ENCODE measurements at regions not wholly inside any gene's neighbourhood (a gene's known extent, or its start where the extent isn't known, plus 50 kb on each side); places are given as distances from the start of the nearest gene placed in this dataset.

DNA sequence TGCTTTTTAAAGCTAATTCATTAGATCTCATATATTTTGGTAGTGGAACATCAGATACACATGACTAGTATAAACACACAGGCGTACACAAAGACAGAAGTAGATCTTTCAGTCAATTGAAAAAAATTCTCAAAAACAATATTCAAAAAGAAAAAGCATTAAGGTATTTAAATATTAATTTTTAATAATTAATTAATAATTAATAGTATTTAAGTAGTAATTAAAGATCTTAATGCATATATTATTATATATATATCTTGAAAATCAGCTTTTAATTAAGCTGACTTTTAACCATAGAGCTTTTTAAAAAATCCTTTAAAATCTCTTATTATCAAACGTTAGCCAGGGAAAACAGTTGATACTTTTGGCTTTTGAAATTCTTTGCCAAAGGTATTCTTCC is 489.4 kb upstream of the PCDH20 start:
- ATAC-seq (no peak), DNase-seq (no peak)
- TF ChIP-seq, protein P1, sequence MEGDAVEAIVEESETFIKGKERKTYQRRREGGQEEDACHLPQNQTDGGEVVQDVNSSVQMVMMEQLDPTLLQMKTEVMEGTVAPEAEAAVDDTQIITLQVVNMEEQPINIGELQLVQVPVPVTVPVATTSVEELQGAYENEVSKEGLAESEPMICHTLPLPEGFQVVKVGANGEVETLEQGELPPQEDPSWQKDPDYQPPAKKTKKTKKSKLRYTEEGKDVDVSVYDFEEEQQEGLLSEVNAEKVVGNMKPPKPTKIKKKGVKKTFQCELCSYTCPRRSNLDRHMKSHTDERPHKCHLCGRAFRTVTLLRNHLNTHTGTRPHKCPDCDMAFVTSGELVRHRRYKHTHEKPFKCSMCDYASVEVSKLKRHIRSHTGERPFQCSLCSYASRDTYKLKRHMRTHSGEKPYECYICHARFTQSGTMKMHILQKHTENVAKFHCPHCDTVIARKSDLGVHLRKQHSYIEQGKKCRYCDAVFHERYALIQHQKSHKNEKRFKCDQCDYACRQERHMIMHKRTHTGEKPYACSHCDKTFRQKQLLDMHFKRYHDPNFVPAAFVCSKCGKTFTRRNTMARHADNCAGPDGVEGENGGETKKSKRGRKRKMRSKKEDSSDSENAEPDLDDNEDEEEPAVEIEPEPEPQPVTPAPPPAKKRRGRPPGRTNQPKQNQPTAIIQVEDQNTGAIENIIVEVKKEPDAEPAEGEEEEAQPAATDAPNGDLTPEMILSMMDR (IDR thresholded peaks at IDR 0.05): no peak
- Histone ChIP-seq H3K4me1 (ENCODE audit: low read depth) (no peaks in the 10 kb centered on the region), H3K9me3 (peaks cover 3% of the 10 kb centered on the region), H3K4me3 (no peak overlapping the region), H3K36me3 (ENCODE audit: low read depth) (no peaks in the 10 kb centered on the region)
- intact Hi-C loops (cut with DNase I, micrococcal nuclease): no loop called here

DNA sequence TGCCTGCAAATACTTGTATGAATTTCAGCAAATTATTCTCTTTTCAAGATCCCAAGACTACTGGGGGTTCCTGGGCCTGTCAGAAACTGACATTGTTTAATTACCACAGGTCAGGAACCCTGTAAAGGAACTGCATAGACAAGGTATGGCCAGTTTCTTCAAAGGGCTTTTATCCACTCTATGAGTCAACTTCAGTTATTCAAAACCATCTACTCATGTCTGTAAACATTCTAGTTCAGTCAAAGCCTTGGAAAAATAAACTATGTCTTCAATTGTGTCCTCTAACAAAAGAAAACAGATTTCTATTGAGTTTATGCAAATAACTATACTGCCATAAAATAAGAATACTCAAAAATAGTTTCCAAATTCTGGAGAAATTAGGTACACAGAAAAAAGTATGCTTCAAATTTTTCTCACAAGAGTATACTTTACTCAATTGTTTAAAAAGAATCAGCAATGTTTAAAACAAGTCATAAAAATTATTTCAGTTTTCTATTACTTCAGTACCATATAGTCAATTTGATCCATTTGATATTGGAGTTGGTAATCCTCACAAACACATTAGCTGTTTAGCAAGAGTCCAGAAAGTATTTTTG is 486.4 kb upstream of the PCDH20 start:
- no peak for DNase-seq
- TF ChIP-seq, protein P1 (IDR thresholded peaks at IDR 0.05): no peak
- Histone ChIP-seq H3K9me3 (peaks cover 3% of the 10 kb centered on the region), H3K36me3 (ENCODE audit: low read depth) (no peaks in the 10 kb centered on the region), H3K4me3 (no peak overlapping the region), H3K4me1 (ENCODE audit: low read depth) (no peaks in the 10 kb centered on the region)
- ATAC-seq: no peak
- intact Hi-C loops (cut with DNase I, micrococcal nuclease): no loop called here

DNA sequence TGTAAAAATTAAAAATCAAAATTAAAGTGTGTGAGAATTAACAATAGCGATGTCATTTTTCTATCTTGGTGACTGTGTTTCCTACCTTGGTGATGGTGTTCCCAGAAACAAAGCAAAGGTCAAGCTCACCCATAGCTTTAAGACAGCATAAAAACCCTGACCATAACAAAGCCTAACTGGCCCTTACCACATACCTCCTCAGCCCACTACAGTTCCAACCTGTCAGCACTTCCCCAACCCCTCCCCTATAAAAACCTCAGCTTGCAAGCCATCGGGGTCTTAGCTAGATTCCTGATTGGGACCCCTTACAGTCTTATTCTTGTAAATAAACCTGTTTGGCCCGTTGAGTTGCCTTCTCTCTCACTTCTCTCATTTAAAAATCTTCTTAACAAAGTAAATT is 484.4 kb upstream of the PCDH20 start:
- H3K4me1 ChIP-seq (ENCODE audit: low read depth): no peaks in the 10 kb centered on the region
- intact Hi-C loops (cut with DNase I, micrococcal nuclease): no loop called here
- H3K4me3 ChIP-seq: no peak overlapping the region
- ATAC-seq: no peak
- DNase-seq: no peak
- no peaks in the 10 kb centered on the region for H3K36me3 ChIP-seq (ENCODE audit: low read depth)
- TF ChIP-seq, protein P1 (IDR thresholded peaks at IDR 0.05): no peak
- peaks cover 3% of the 10 kb centered on the region for H3K9me3 ChIP-seq

DNA sequence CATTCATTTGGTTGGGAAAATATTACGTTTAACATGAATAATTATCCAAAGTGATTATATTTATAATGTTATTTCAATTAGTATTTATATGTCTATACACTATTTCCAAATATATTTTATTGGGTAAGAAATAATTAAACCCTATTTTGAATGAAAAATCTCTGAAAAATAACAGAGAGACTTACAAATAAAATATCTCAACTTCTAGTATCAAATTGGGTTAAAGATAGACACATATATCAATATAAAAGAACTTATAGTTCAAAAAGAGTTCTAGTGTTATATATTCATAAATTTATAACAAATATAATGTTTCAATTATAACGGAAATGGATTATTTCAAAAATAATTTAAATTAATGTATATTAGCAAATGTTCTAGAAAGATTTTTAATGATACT is 482.6 kb upstream of the PCDH20 start:
- Histone ChIP-seq H3K36me3 (ENCODE audit: low read depth) (no peaks in the 10 kb centered on the region), H3K9me3 (peaks cover under 1% of the 10 kb centered on the region), H3K4me1 (ENCODE audit: low read depth) (no peaks in the 10 kb centered on the region), H3K4me3 (no peak overlapping the region)
- intact Hi-C loops (cut with DNase I, micrococcal nuclease): no loop called here
- no peak for DNase-seq
- TF ChIP-seq, protein P1 (IDR thresholded peaks at IDR 0.05): no peak
- no peak for ATAC-seq

DNA sequence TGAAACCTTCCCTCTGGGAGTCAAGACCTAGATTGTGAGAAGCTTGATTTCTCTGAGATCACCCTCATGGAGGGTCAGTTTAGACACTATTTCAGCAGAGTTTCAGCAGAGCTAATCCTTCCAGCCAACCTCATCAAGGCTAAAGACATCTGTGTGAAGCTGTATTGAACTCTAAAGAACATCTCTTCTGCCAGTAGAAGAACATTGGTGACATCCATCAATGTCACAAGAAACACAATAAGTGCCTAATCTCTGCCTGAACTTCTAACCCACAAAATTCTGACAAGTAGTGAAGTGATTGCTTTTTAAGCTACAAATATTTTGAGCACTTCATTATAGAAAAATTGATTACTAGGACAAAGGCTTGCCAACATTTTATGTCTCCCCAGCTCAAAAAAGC is 475.8 kb upstream of the PCDH20 start:
- TF ChIP-seq, protein P1 (IDR thresholded peaks at IDR 0.05): no peak
- H3K36me3 ChIP-seq (ENCODE audit: low read depth): no peaks in the 10 kb centered on the region
- no peak for ATAC-seq

DNA sequence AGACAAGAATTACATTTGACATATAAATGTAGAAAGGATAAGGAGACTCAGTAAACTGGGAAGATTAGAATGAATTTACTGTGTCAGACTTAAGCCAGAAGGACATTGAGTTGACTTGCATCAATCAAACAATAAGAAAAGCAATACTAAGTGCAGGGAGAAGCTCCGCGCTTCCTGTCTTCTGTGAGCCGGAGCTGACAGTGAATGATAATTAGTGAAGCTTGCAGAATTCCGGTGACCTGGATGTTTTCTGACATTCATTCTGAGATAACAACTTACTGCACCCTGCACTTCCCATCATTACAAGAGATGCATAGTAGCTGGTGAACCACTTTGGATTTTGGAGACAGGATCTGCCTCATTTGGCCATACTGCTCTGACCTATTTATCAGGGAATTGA is 469.2 kb upstream of the PCDH20 start:
- DNase-seq (no peak), ATAC-seq (no peak)
- no peaks in the 10 kb centered on the region for H3K36me3 ChIP-seq (ENCODE audit: low read depth)
- H3K9me3 ChIP-seq: peaks cover 6% of the 10 kb centered on the region
- no peaks in the 10 kb centered on the region for H3K4me1 ChIP-seq (ENCODE audit: low read depth)
- no peak overlapping the region for H3K4me3 ChIP-seq
- intact Hi-C loops (cut with DNase I, micrococcal nuclease): no loop called here
- TF ChIP-seq, protein P1 (IDR thresholded peaks at IDR 0.05): no peak

More for the DNA sequence above, 475.8 kb upstream of the PCDH20 start:
- intact Hi-C loops (cut with DNase I, micrococcal nuclease): no loop called here
- Histone ChIP-seq H3K4me3 (no peak overlapping the region), H3K4me1 (ENCODE audit: low read depth) (no peaks in the 10 kb centered on the region), H3K9me3 (peaks cover 14% of the 10 kb centered on the region)
- DNase-seq: no peak

All from mucosa of descending colon (tissue), 3 donors.